H1 (cell line): ENCODE measurements at regions not wholly inside any gene's neighbourhood (a gene's known extent, or its start where the extent isn't known, plus 50 kb on each side); places are given as distances from the start of the nearest gene placed in this dataset.

ENCODE experiments used
- CTCF ChIA-PET: fragments of 300-600 bp; sonication (Branson Sonifier 250); formaldehyde crosslinking; loops from one replicate; lab custom pipeline; 2021; ENCODE audit not compliant: partially characterized antibody; lab: Charles Lee
- POLR2A ChIA-PET: fragments of 300-600 bp; sonication (Branson Sonifier 250); formaldehyde crosslinking; loops from one replicate; lab custom pipeline; 2021; ENCODE audit warnings: inconsistent platforms; ENCODE audit not compliant: partially characterized antibody; lab: Charles Lee
- DNase-seq, 2 experiments: peaks; one replicate each; pipeline versions ENCODE4 v3.0.0 to v3.0.0-alpha.2; 2010 to 2022; ENCODE audit warnings: low spot score in 2 of 2, low read depth in 1 of 2, mixed read lengths in 1 of 2
- FAIRE-seq: peaks from 2 replicates; lab custom pipeline; 2011; peaks lifted over from hg19 to GRCh38; lab: Jason Lieb, UNC
- H2AFZ ChIP-seq: 2 replicates; pipeline ENCODE4 v1.8.1; 2012; ENCODE audit warnings: low read length, inconsistent platforms
- H2AK5ac ChIP-seq: 2 replicates; pipeline ENCODE4 v1.6.1; 2013; ENCODE audit warnings: low read depth, low read length
- H2BK120ac ChIP-seq: replicated peaks from 2 replicates; pipeline ENCODE3; 2013; ENCODE audit warnings: low read depth, low read length, inconsistent platforms
- H2BK12ac ChIP-seq: 2 replicates; pipeline ENCODE4 v1.6.1; 2013; ENCODE audit warnings: low read depth, low read length
- H2BK15ac ChIP-seq: 2 replicates; pipeline ENCODE4 v1.6.1; 2013; ENCODE audit warnings: low read length
- H2BK20ac ChIP-seq: 2 replicates; pipeline ENCODE4 v1.6.1; 2013; ENCODE audit warnings: low read length
- H2BK5ac ChIP-seq: 2 replicates; pipeline ENCODE4 v1.6.1; 2013; ENCODE audit warnings: low read depth, low read length
- H3K14ac ChIP-seq: 2 replicates; pipeline ENCODE4 v1.6.1; 2013; ENCODE audit warnings: inconsistent platforms; ENCODE audit not compliant: insufficient read length
- H3K18ac ChIP-seq: 2 replicates; pipeline ENCODE4 v1.6.1; 2013; ENCODE audit warnings: low read length; ENCODE audit errors: extremely low read depth
- H3K23ac ChIP-seq: 2 replicates; pipeline ENCODE4 v1.6.1; 2013; ENCODE audit warnings: inconsistent platforms; ENCODE audit not compliant: insufficient read length
- H3K23me2 ChIP-seq: 2 replicates; pipeline ENCODE4 v1.6.1; 2013; ENCODE audit warnings: low read depth, low read length
- H3K27ac ChIP-seq: 2 replicates; pipeline ENCODE4 v1.6.1; 2011; ENCODE audit warnings: low read depth, low read length, inconsistent platforms
- H3K27me3 ChIP-seq, 4 experiments: replicated peaks in 1 of 4; 1 replicate in 1 of 4; 2 replicates in 3 of 4; pipeline versions ENCODE4 v1.6.1 to v1.8.1; 2011 to 2013; ENCODE audit warnings: low read length in 3 of 4, mild to moderate bottlenecking in 3 of 4, inconsistent platforms in 2 of 4, mixed read lengths in 2 of 4, moderate library complexity in 1 of 4; ENCODE audit not compliant: control insufficient read depth in 3 of 4, insufficient read depth in 3 of 4; ENCODE audit errors: extremely low read depth in 1 of 4
- H3K36me3 ChIP-seq, 4 experiments: 2 replicates each; pipeline versions ENCODE4 v1.6.1 to v1.8.1; 2011 to 2013; ENCODE audit warnings: mild to moderate bottlenecking in 4 of 4, low read length in 3 of 4, moderate library complexity in 2 of 4, control low read depth in 1 of 4, inconsistent platforms in 1 of 4; ENCODE audit not compliant: insufficient read depth in 4 of 4, control insufficient read depth in 2 of 4
- H3K4ac ChIP-seq: replicated peaks from 2 replicates; pipeline ENCODE3; 2013; ENCODE audit warnings: low read length, low read depth, mixed read lengths, inconsistent platforms; ENCODE audit not compliant: insufficient read length
- H3K4me1 ChIP-seq, 4 experiments: replicated peaks in 1 of 4; 1 replicate in 1 of 4; 2 replicates in 3 of 4; pipeline versions ENCODE4 v1.6.1 to v1.8.1; 2011 to 2013; ENCODE audit warnings: low read length in 3 of 4, inconsistent platforms in 2 of 4, mixed read lengths in 1 of 4; ENCODE audit not compliant: insufficient read depth in 4 of 4, control insufficient read depth in 3 of 4
- H3K4me2 ChIP-seq, 2 experiments: 2 replicates each; pipeline versions ENCODE4 v1.6.1 to v1.8.1; 2011 to 2013; ENCODE audit warnings: low read depth in 2 of 2, low read length in 2 of 2, control low read depth in 1 of 2, inconsistent platforms in 1 of 2, mild to moderate bottlenecking in 1 of 2; ENCODE audit not compliant: insufficient read depth in 1 of 2
- H3K4me3 ChIP-seq, 4 experiments: fragments of 200-600, 300-600 bp in 1 of 4; sonication (generic), shearing (Covaris generic), sonication (Bioruptor Twin) in 1 of 4; 2 replicates each; pipeline versions ENCODE4 v1.5.1 to v1.8.1; 2011 to 2016; ENCODE audit warnings: low read length in 4 of 4, low read depth in 3 of 4, control low read depth in 2 of 4, inconsistent platforms in 2 of 4, mild to moderate bottlenecking in 2 of 4, mixed read lengths in 1 of 4, moderate library complexity in 1 of 4; ENCODE audit not compliant: insufficient read depth in 2 of 4; ENCODE audit errors: extremely low read depth in 1 of 4
- H3K56ac ChIP-seq: replicated peaks from 2 replicates; pipeline ENCODE3; 2013; ENCODE audit warnings: low read depth, mild to moderate bottlenecking, mixed read lengths, low read length, inconsistent platforms; ENCODE audit not compliant: insufficient read length
- H3K79me1 ChIP-seq: 2 replicates; pipeline ENCODE4 v1.6.1; 2013; ENCODE audit warnings: low read depth, low read length, control low read depth
- H3K79me2 ChIP-seq, 2 experiments: 2 replicates each; pipeline versions ENCODE4 v1.6.1 to v1.8.1; 2012 to 2013; ENCODE audit warnings: low read length in 2 of 2, mild to moderate bottlenecking in 2 of 2, inconsistent platforms in 1 of 2; ENCODE audit not compliant: insufficient read depth in 2 of 2, control insufficient read depth in 1 of 2
- H3K9ac ChIP-seq, 4 experiments: replicated peaks in 1 of 4; 1 replicate in 1 of 4; 2 replicates in 3 of 4; pipeline versions ENCODE4 v1.6.1 to v1.8.1; 2011 to 2013; ENCODE audit warnings: low read depth in 3 of 4, low read length in 3 of 4, control low read depth in 2 of 4, mild to moderate bottlenecking in 2 of 4, moderate library complexity in 2 of 4, inconsistent platforms in 1 of 4; ENCODE audit errors: extremely low read depth in 1 of 4
- H3K9me3 ChIP-seq, 2 experiments: 2 replicates each; pipeline versions ENCODE4 v1.6.1 to v1.8.1; 2012 to 2013; ENCODE audit warnings: mild to moderate bottlenecking in 2 of 2, moderate library complexity in 2 of 2, control low read depth in 1 of 2, inconsistent platforms in 1 of 2, low read depth in 1 of 2, low read length in 1 of 2, mixed read lengths in 1 of 2; ENCODE audit not compliant: insufficient read depth in 2 of 2
- H4K20me1 ChIP-seq, 2 experiments: replicated peaks in 1 of 2; 2 replicates each; pipeline versions ENCODE3 to v1.8.1; 2011 to 2013; ENCODE audit warnings: inconsistent platforms in 2 of 2, low read length in 2 of 2, mild to moderate bottlenecking in 1 of 2; ENCODE audit not compliant: insufficient read depth in 2 of 2, control insufficient read depth in 1 of 2
- H4K5ac ChIP-seq: 2 replicates; pipeline ENCODE4 v1.6.1; 2013; ENCODE audit warnings: low read length, low read depth, mixed read lengths, inconsistent platforms; ENCODE audit not compliant: insufficient read length
- H4K8ac ChIP-seq: 2 replicates; pipeline ENCODE4 v1.8.0; 2013; ENCODE audit warnings: mild to moderate bottlenecking, moderate library complexity, low read length, inconsistent platforms; ENCODE audit not compliant: insufficient read depth; ENCODE audit errors: extremely low read depth
- H4K91ac ChIP-seq: replicated peaks from 2 replicates; pipeline ENCODE3; 2013; ENCODE audit warnings: low read length, mixed read lengths, inconsistent platforms; ENCODE audit not compliant: insufficient read length
- BCL11A ChIP-seq, 2 experiments: IDR thresholded peaks; one replicate each; pipeline ENCODE4 v1.6.1; 2011; ENCODE audit warnings: low read depth in 2 of 2, low read length in 2 of 2, mild to moderate bottlenecking in 2 of 2
- FOSL1 ChIP-seq: IDR thresholded peaks from 2 replicates; pipeline ENCODE4 v1.6.1; 2011; ENCODE audit warnings: mild to moderate bottlenecking, low read depth, low read length, moderate library complexity; ENCODE audit not compliant: insufficient read depth
- JUN ChIP-seq: IDR thresholded peaks from 2 replicates; pipeline ENCODE4 v1.6.1; 2011; ENCODE audit warnings: low read depth, mild to moderate bottlenecking, improper control_type of control experiment, low read length
- POLR2A ChIP-seq, 2 experiments: IDR thresholded peaks; 1 replicate in 1 of 2; 2 replicates in 1 of 2; pipeline ENCODE4 v1.6.1; 2011; ENCODE audit warnings: low read depth in 2 of 2, low read length in 2 of 2, mild to moderate bottlenecking in 2 of 2; ENCODE audit errors: control extremely low read depth in 1 of 2
- WGBS, 2 experiments: shearing (Covaris generic) in 1 of 2; methylation state at CpG; one replicate each; pipeline versions ENCODE4 v1.1.6 to v1.1.7; 2013 to 2015; ENCODE audit warnings: low lambda C conversion rate in 2 of 2, mixed read lengths in 2 of 2, inconsistent platforms in 1 of 2, low coverage in 1 of 2, missing lambda C conversion rate in 1 of 2; ENCODE audit not compliant: insufficient replicate concordance in 2 of 2, insufficient coverage in 1 of 2, insufficient read length in 1 of 2; ENCODE audit errors: extremely low coverage in 1 of 2, missing lambda C conversion rate in 1 of 2; 5-methylcytosine and 5-hydroxymethylcytosine counted together
- TF ChIP-seq, protein P1 (sequence below): IDR thresholded peaks from 2 replicates; pipeline ENCODE4 v1.6.1; 2012; ENCODE audit warnings: inconsistent platforms
- TF ChIP-seq, protein P2 (sequence below): IDR thresholded peaks from 2 replicates; pipeline ENCODE4 v1.6.1; 2012; ENCODE audit warnings: low read length, inconsistent platforms

DNA sequence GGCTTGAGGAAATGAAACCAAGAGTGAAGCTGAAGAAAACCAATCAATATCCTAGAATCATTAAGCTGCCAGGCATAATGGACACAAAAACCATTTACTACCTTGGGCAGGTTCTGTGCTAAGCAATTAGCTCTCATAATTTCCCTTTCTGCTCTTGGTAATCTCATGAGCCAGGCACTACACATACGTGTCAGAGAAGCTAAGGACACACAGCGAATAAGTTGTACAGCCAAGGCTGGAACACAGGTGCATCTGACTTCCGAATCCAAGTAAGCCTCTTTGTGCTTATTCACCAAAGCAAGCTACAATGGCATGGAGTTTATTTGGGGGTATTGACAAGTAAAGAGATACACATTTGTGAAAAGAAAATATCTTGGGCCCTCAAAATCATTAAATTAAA is 1343.9 kb upstream of the MIR17HG start:
- H4K91ac ChIP-seq: no peak overlapping the region
- no peaks in the 10 kb centered on the region for H4K20me1 ChIP-seq
- 88% methylated on average over 3 of the region's 3 CpGs; no CpG with 5 or more reads in 1 of the 2 experiments for WGBS, 2 experiments
- H3K4me1 ChIP-seq: peaks cover 0 to 4% (median 2%) of the 10 kb centered on the region in 4 experiments; a peak in 4 of 7 replicates
- H2AK5ac ChIP-seq: no peak overlapping the region
- TF ChIP-seq POLR2A (IDR thresholded peaks at IDR 0.05; ENCODE audit: control extremely low read depth in 1 of 2, low read depth in 2 of 2, low read length in 2 of 2) (no peak), FOSL1 (no peak), BCL11A (IDR thresholded peaks at IDR 0.05; ENCODE audit: low read depth in 2 of 2, low read length in 2 of 2) (no peak), JUN (no peak)
- TF ChIP-seq, protein P1, sequence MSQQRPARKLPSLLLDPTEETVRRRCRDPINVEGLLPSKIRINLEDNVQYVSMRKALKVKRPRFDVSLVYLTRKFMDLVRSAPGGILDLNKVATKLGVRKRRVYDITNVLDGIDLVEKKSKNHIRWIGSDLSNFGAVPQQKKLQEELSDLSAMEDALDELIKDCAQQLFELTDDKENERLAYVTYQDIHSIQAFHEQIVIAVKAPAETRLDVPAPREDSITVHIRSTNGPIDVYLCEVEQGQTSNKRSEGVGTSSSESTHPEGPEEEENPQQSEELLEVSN: no peak
- TF ChIP-seq, protein P2, sequence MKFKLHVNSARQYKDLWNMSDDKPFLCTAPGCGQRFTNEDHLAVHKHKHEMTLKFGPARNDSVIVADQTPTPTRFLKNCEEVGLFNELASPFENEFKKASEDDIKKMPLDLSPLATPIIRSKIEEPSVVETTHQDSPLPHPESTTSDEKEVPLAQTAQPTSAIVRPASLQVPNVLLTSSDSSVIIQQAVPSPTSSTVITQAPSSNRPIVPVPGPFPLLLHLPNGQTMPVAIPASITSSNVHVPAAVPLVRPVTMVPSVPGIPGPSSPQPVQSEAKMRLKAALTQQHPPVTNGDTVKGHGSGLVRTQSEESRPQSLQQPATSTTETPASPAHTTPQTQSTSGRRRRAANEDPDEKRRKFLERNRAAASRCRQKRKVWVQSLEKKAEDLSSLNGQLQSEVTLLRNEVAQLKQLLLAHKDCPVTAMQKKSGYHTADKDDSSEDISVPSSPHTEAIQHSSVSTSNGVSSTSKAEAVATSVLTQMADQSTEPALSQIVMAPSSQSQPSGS: no peak
- H3K27me3 ChIP-seq: no peaks in the 10 kb centered on the region
- H3K4me2 ChIP-seq: no peak overlapping the region
- no peaks in the 10 kb centered on the region for H3K23me2 ChIP-seq
- no peak overlapping the region for H4K5ac ChIP-seq
- no peak overlapping the region for H3K14ac ChIP-seq
- H3K4ac ChIP-seq: no peak overlapping the region
- H4K8ac ChIP-seq: no peak overlapping the region
- no peak overlapping the region for H3K27ac ChIP-seq
- H2BK15ac ChIP-seq: no peak overlapping the region
- no peaks in the 10 kb centered on the region for H3K36me3 ChIP-seq
- no peak overlapping the region for H3K4me3 ChIP-seq
- no peak overlapping the region for H2BK5ac ChIP-seq
- ChIA-PET POLR2A (no interaction called here), CTCF (no interaction called here)
- H3K18ac ChIP-seq: no peak overlapping the region
- DNase-seq (no peak), FAIRE-seq (no peak)
- H2BK20ac ChIP-seq: no peak overlapping the region
- no peak overlapping the region for H3K23ac ChIP-seq
- H3K9me3 ChIP-seq: no peaks in the 10 kb centered on the region
- no peak overlapping the region for H3K56ac ChIP-seq
- no peak overlapping the region for H2BK12ac ChIP-seq
- no peaks in the 10 kb centered on the region for H3K79me1 ChIP-seq
- no peaks in the 10 kb centered on the region for H3K79me2 ChIP-seq
- H2AFZ ChIP-seq: no peak overlapping the region
- no peak overlapping the region for H2BK120ac ChIP-seq
- H3K9ac ChIP-seq: no peak overlapping the region
